ENCODE measurements at regions not wholly inside any gene's neighbourhood (a gene's known extent, or its start where the extent isn't known, plus 50 kb on each side); places are given as distances from the start of the nearest gene placed in this dataset.

GRCh38 chr5:75885321-75885720, 168.1 kb upstream of the POC5 start:
- H3K9me3 Mint-ChIP-seq: peaks cover 7% of the 10 kb centered on the region
- H3K36me3 Mint-ChIP-seq (ENCODE audit: low read depth): peaks cover 4% of the 10 kb centered on the region; the same call in 2 of the 3 replicates
- TF ChIP-seq POLR2AphosphoS5 (IDR thresholded peaks at IDR 0.05; ENCODE audit: low read depth) (no peak), EZH2 (IDR thresholded peaks at IDR 0.05; ENCODE audit: low read depth, unreplicated experiment) (no peak), ZNF114 (CRISPR knock-in tag; IDR thresholded peaks at IDR 0.05) (no peak), EZH2phosphoT487 (IDR thresholded peaks at IDR 0.05; ENCODE audit: unreplicated experiment) (no peak), STAT1 (IDR thresholded peaks at IDR 0.05; ENCODE audit: unreplicated experiment) (no peak), JUNB (IDR thresholded peaks at IDR 0.05; ENCODE audit: unreplicated experiment) (no peak), REST (IDR thresholded peaks at IDR 0.05; ENCODE audit: unreplicated experiment) (no peak), NANOG (IDR thresholded peaks at IDR 0.05; ENCODE audit: borderline replicate concordance) (no peak), ZNF462 (CRISPR knock-in tag; IDR thresholded peaks at IDR 0.05) (no peak), CTCF (conservative IDR thresholded peaks at IDR 0.05; ENCODE audit: low read depth in 2 of 2) (no peak), CREB1 (CRISPR knock-in tag; IDR thresholded peaks at IDR 0.05; ENCODE audit: low read depth) (no peak), ZNF331 (CRISPR knock-in tag; IDR thresholded peaks at IDR 0.05; ENCODE audit: low read depth) (no peak), ETS1 (IDR thresholded peaks at IDR 0.05) (no peak)

More at GRCh38 chr5:75885321-75885720, 168.1 kb upstream of the POC5 start:
- ATAC-seq: no peak
- H3K27me3 Mint-ChIP-seq (ENCODE audit: insufficient read depth, low read depth, poor library complexity): no peaks in the 10 kb centered on the region
- H3K27ac Mint-ChIP-seq: no peak overlapping the region
- Histone ChIP-seq H4K20me1 (replicated peaks; ENCODE audit: insufficient read depth) (no peaks in the 10 kb centered on the region), H3K9me2 (ENCODE audit: insufficient read depth) (no peaks in the 10 kb centered on the region; the same call in 1 of the 2 replicates), H2AFZ (no peak overlapping the region), H3F3A (replicated peaks; ENCODE audit: low read depth) (no peaks in the 10 kb centered on the region), H3K27me3 (ENCODE audit: insufficient read depth) (no peaks in the 10 kb centered on the region), H3K27ac (ENCODE audit: low read depth) (no peak overlapping the region), H3K4me2 (no peak overlapping the region), H3K4me1 (ENCODE audit: insufficient read depth) (no peaks in the 10 kb centered on the region), H3K36me3 (ENCODE audit: insufficient read depth) (no peaks in the 10 kb centered on the region), H3K79me2 (replicated peaks; ENCODE audit: insufficient read depth) (no peaks in the 10 kb centered on the region), H3K4me3 (no peak overlapping the region)
- no peak overlapping the region for H3K4me3 Mint-ChIP-seq
- no peaks in the 10 kb centered on the region for H3K4me1 Mint-ChIP-seq
- DNase-seq (ENCODE audit: low spot score): no peak
